PC-3 (cell line): ENCODE measurements at regions not wholly inside any gene's neighbourhood (a gene's known extent, or its start where the extent isn't known, plus 50 kb on each side); places are given as distances from the start of the nearest gene placed in this dataset.

Experiments
- ATAC-seq: fragments of 200-7000 bp; cut with Tn5 transposase; 2 replicates; pipeline ENCODE4 v1.9.1; 2020; ENCODE audit warnings: mild to moderate bottlenecking, moderate library complexity
- BruUV-seq: library from RNA; stranded (reverse); fragments of 400-500 nt; replicated peaks from 2 replicates; lab custom pipeline; 2021; lab: Mats Ljungman, UMichigan
- CTCF ChIA-PET: fragments of 300-600 bp; sonication (Branson Sonifier 250); formaldehyde crosslinking; loops from one replicate; lab custom pipeline; 2022; ENCODE audit warnings: antibody characterized with exemption; lab: Charles Lee
- POLR2A ChIA-PET: fragments of 300-600 bp; sonication (Branson Sonifier 250); formaldehyde crosslinking; loops from one replicate; lab custom pipeline; 2022; ENCODE audit warnings: antibody characterized with exemption; ENCODE audit not compliant: unreplicated experiment; lab: Charles Lee
- DNase-seq: peaks from one replicate; pipeline ENCODE4 v3.0.0-alpha.2; 2015
- H2AFZ ChIP-seq: fragments of 300-600 bp; sonication (generic); 2 replicates; pipeline ENCODE4 v1.6.0; 2016; ENCODE audit warnings: antibody characterized with exemption, low read length
- H3F3A ChIP-seq: fragments of 300-600 bp; sonication (generic); one replicate; pipeline ENCODE4 v1.6.0; 2017; ENCODE audit warnings: antibody characterized with exemption, low read length, control low read depth, mild to moderate bottlenecking; ENCODE audit not compliant: unreplicated experiment
- H3K27ac ChIP-seq: fragments of 300-600 bp; sonication (generic); 2 replicates; pipeline ENCODE4 v1.5.1; 2016; ENCODE audit warnings: mild to moderate bottlenecking, low read length
- H3K27me3 ChIP-seq: fragments of 300-600 bp; sonication (generic); 2 replicates; pipeline ENCODE4 v1.6.1; 2016; ENCODE audit warnings: low read length, mixed read lengths
- H3K36me3 ChIP-seq: fragments of 300-600 bp; sonication (generic); 2 replicates; pipeline ENCODE4 v1.6.1; 2016; ENCODE audit warnings: low read depth, mixed run types, low read length, mixed read lengths
- H3K4me1 ChIP-seq: fragments of 300-600 bp; sonication (generic); 2 replicates; pipeline ENCODE4 v1.5.1; 2016; ENCODE audit warnings: low read length; ENCODE audit not compliant: insufficient read depth
- H3K4me2 ChIP-seq: fragments of 300-600 bp; sonication (generic); 2 replicates; pipeline ENCODE4 v1.6.0; 2016; ENCODE audit warnings: low read length
- H3K4me3 ChIP-seq: fragments of 300-600 bp; sonication (generic); 2 replicates; pipeline ENCODE4 v1.5.1; 2016; ENCODE audit warnings: mild to moderate bottlenecking, low read length, mixed read lengths
- H3K79me2 ChIP-seq: fragments of 300-600 bp; sonication (generic); 2 replicates; pipeline ENCODE4 v1.6.1; 2017; ENCODE audit warnings: low read length, mixed read lengths
- H3K9ac ChIP-seq: fragments of 300-600 bp; sonication (generic); 2 replicates; pipeline ENCODE4 v1.6.0; 2016; ENCODE audit warnings: mild to moderate bottlenecking, low read length
- H3K9me2 ChIP-seq: fragments of 300-600 bp; sonication (generic); replicated peaks from 2 replicates; pipeline ENCODE4 v1.6.1; 2016; ENCODE audit warnings: mixed run types, low read length, mixed read lengths
- H3K9me3 ChIP-seq: fragments of 300-600 bp; sonication (generic); 2 replicates; pipeline ENCODE4 v1.6.1; 2016; ENCODE audit warnings: low read length, mixed read lengths
- H4K20me1 ChIP-seq: fragments of 300-600 bp; sonication (generic); 2 replicates; pipeline ENCODE4 v1.6.1; 2016; ENCODE audit warnings: low read length, mixed read lengths
- EZH2 ChIP-seq: fragments of 300-600 bp; sonication (generic); IDR thresholded peaks from one replicate; pipeline ENCODE4 v1.6.1; 2017; ENCODE audit warnings: antibody characterized with exemption, mild to moderate bottlenecking, low read length; ENCODE audit not compliant: unreplicated experiment
- EZH2phosphoT487 ChIP-seq: fragments of 300-600 bp; sonication (generic); IDR thresholded peaks from 2 replicates; pipeline ENCODE4 v1.6.1; 2018; ENCODE audit warnings: mild to moderate bottlenecking, antibody characterized with exemption, low read length, borderline replicate concordance
- intact Hi-C: fragments of 100-400 bp; cut with micrococcal nuclease; formaldehyde crosslinking; loops from 2 replicates; pipeline ENCODE4 v1.9.0; 2023
- TF ChIP-seq, protein P1 (sequence below): fragments of 300-600 bp; sonication (generic); conservative IDR thresholded peaks from 2 replicates; pipeline ENCODE4 v1.5.1; 2017; ENCODE audit warnings: antibody characterized with exemption, low read depth, mild to moderate bottlenecking, low read length

- POLR2A ChIA-PET: no interaction called here
- H3K27ac ChIP-seq: no peak overlapping the region
These were observed 983.7 kb downstream of the STIM2 start for GRCh38 chr4:27844376-27844775.

GRCh38 chr4:27846951-27847350 is 986.3 kb downstream of the STIM2 start:
- no TSS peak for BruUV-seq
- TF ChIP-seq, protein P1, sequence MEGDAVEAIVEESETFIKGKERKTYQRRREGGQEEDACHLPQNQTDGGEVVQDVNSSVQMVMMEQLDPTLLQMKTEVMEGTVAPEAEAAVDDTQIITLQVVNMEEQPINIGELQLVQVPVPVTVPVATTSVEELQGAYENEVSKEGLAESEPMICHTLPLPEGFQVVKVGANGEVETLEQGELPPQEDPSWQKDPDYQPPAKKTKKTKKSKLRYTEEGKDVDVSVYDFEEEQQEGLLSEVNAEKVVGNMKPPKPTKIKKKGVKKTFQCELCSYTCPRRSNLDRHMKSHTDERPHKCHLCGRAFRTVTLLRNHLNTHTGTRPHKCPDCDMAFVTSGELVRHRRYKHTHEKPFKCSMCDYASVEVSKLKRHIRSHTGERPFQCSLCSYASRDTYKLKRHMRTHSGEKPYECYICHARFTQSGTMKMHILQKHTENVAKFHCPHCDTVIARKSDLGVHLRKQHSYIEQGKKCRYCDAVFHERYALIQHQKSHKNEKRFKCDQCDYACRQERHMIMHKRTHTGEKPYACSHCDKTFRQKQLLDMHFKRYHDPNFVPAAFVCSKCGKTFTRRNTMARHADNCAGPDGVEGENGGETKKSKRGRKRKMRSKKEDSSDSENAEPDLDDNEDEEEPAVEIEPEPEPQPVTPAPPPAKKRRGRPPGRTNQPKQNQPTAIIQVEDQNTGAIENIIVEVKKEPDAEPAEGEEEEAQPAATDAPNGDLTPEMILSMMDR: no peak
- TF ChIP-seq EZH2: no peak
- no peak for TF ChIP-seq EZH2phosphoT487
- POLR2A ChIA-PET: no interaction called here
- Histone ChIP-seq H2AFZ (no peak overlapping the region), H3K27me3 (no peaks in the 10 kb centered on the region), H3K4me1 (no peaks in the 10 kb centered on the region), H3F3A (no peaks in the 10 kb centered on the region), H3K9ac (no peak overlapping the region), H3K79me2 (no peaks in the 10 kb centered on the region), H3K9me2 (no peaks in the 10 kb centered on the region), H3K9me3 (no peaks in the 10 kb centered on the region), H3K36me3 (no peaks in the 10 kb centered on the region), H4K20me1 (no peaks in the 10 kb centered on the region), H3K4me2 (no peak overlapping the region), H3K27ac (no peak overlapping the region), H3K4me3 (no peak overlapping the region)
- CTCF ChIA-PET: no interaction called here
- no peak for ATAC-seq
- DNase-seq: no peak
- intact Hi-C loops: loop anchor here (5.0 kb wide), 1 partner anchor 145 kb away; no protein-coding TSS in a partner anchor

More at GRCh38 chr4:27844376-27844775, 983.7 kb downstream of the STIM2 start:
- Histone ChIP-seq H3K79me2 (no peaks in the 10 kb centered on the region), H3K9me3 (no peaks in the 10 kb centered on the region), H4K20me1 (no peaks in the 10 kb centered on the region), H3K9me2 (no peaks in the 10 kb centered on the region), H3K27me3 (no peaks in the 10 kb centered on the region), H3F3A (no peaks in the 10 kb centered on the region), H3K4me1 (no peaks in the 10 kb centered on the region), H3K4me2 (no peak overlapping the region), H2AFZ (no peak overlapping the region), H3K4me3 (no peak overlapping the region), H3K9ac (no peak overlapping the region), H3K36me3 (no peaks in the 10 kb centered on the region)
- no peak for DNase-seq
- intact Hi-C loops: no loop called here
- CTCF ChIA-PET: no interaction called here
- ATAC-seq: no peak
- BruUV-seq: no TSS peak
- TF ChIP-seq EZH2phosphoT487: no peak
- TF ChIP-seq, protein P1: no peak
- TF ChIP-seq EZH2: no peak

- Histone ChIP-seq H3K27ac (peak overlapping the region; percentile 44), H3K4me2 (peak overlapping the region; percentile 70), H3F3A (no peaks in the 10 kb centered on the region), H3K4me1 (peaks cover 8% of the 10 kb centered on the region; the same call in 1 of the 2 replicates), H3K9me3 (no peaks in the 10 kb centered on the region), H3K27me3 (no peaks in the 10 kb centered on the region), H4K20me1 (no peaks in the 10 kb centered on the region), H3K9ac (no peak overlapping the region), H3K4me3 (no peak overlapping the region), H3K79me2 (no peaks in the 10 kb centered on the region), H2AFZ (peak overlapping the region; percentile 66), H3K36me3 (no peaks in the 10 kb centered on the region), H3K9me2 (no peaks in the 10 kb centered on the region)
- TF ChIP-seq EZH2: no peak
- TF ChIP-seq, protein P1: peak; percentile 84
- no TSS peak for BruUV-seq
- peak; percentile 79 for DNase-seq
- CTCF ChIA-PET: interaction anchor here (0.6 to 0.8 kb wide), 2 partner anchors 174 to 397 kb away, joined by 3 to 5 read pairs; no protein-coding TSS in a partner anchor
- POLR2A ChIA-PET: no interaction called here
- peak; percentile 72 for ATAC-seq
- intact Hi-C loops: loop anchor here (2.0 to 5.0 kb wide), 5 partner anchors 179 to 1271 kb away; no protein-coding TSS in a partner anchor
These were observed 1000.7 kb downstream of the STIM2 start for GRCh38 chr4:27861381-27861787.
